CMK (cell line): ENCODE measurements at regions not wholly inside any gene's neighbourhood (a gene's known extent, or its start where the extent isn't known, plus 50 kb on each side); places are given as distances from the start of the nearest gene placed in this dataset.

Source experiments
- DNase-seq: peaks from one replicate; pipeline ENCODE4 v3.0.0-alpha.2; 2010; ENCODE audit warnings: low read depth

- DNase-seq = no peak
These were observed 262.5 kb downstream of the GXYLT1 start for GRCh38 chr12:41881891-41882805.

GRCh38 chr12:41869432-41869831 is 275.2 kb downstream of the GXYLT1 start:
- DNase-seq = no peak

- DNase-seq = no peak
These were observed 277.7 kb downstream of the GXYLT1 start for GRCh38 chr12:41866878-41867430.

GRCh38 chr12:41856228-41856627 is 288.4 kb downstream of the GXYLT1 start:
- DNase-seq = no peak

- DNase-seq = no peak
These were observed 294.6 kb downstream of the GXYLT1 start for GRCh38 chr12:41850046-41850445.

- no peak for DNase-seq
These were observed 298.0 kb downstream of the GXYLT1 start for GRCh38 chr12:41846718-41847117.

- DNase-seq = no peak
These were observed 308.3 kb downstream of the GXYLT1 start for GRCh38 chr12:41836416-41836815.

GRCh38 chr12:41835556-41835955 is 309.1 kb downstream of the GXYLT1 start:
- DNase-seq = no peak

- no peak for DNase-seq
These were observed 324.7 kb downstream of the GXYLT1 start for GRCh38 chr12:41819948-41820347.

- DNase-seq = no peak
These were observed 340.6 kb downstream of the GXYLT1 start for GRCh38 chr12:41804026-41804425.

GRCh38 chr12:41802803-41803202 is 341.9 kb downstream of the GXYLT1 start:
- no peak for DNase-seq

- no peak for DNase-seq
These were observed 343.4 kb downstream of the GXYLT1 start for GRCh38 chr12:41801261-41801660.

GRCh38 chr12:41799671-41800070 is 345.0 kb downstream of the GXYLT1 start:
- no peak for DNase-seq

GRCh38 chr12:41795910-41796309 is 348.8 kb downstream of the GXYLT1 start:
- DNase-seq = no peak

- no peak for DNase-seq
These were observed 349.5 kb downstream of the GXYLT1 start for GRCh38 chr12:41795051-41795600.

GRCh38 chr12:41794336-41794735 is 350.3 kb downstream of the GXYLT1 start:
- no peak for DNase-seq

- DNase-seq = no peak
These were observed 359.7 kb downstream of the GXYLT1 start for GRCh38 chr12:41784957-41785356.

GRCh38 chr12:41778934-41779333 is 365.7 kb downstream of the GXYLT1 start:
- DNase-seq = no peak

- no peak for DNase-seq
These were observed 367.4 kb downstream of the GXYLT1 start for GRCh38 chr12:41777064-41777790.

- no peak for DNase-seq
These were observed 372.2 kb downstream of the GXYLT1 start for GRCh38 chr12:41772478-41772877.

GRCh38 chr12:41769810-41770209 is 374.9 kb downstream of the GXYLT1 start:
- DNase-seq = no peak

GRCh38 chr12:41768456-41768855 is 376.2 kb downstream of the GXYLT1 start:
- no peak for DNase-seq

- no peak for DNase-seq
These were observed 382.0 kb downstream of the GXYLT1 start for GRCh38 chr12:41762691-41763090.
